HG03039 (cell line): ENCODE measurements at regions not wholly inside any gene's neighbourhood (a gene's known extent, or its start where the extent isn't known, plus 50 kb on each side); places are given as distances from the start of the nearest gene placed in this dataset.
"Not testable (repeated sequence)": the region's sequence is repeated elsewhere in the genome, so short reads cannot be mapped to it uniquely, and the experiment has no call there.

Experiments
- ATAC-seq: cut with Tn5 transposase; IDR thresholded peaks from one replicate; pipeline ENCODE4 v1.9.1; 2021; ENCODE audit warnings: mild to moderate bottlenecking, moderate library complexity; ENCODE audit not compliant: unreplicated experiment

GRCh38 chr5:154653764-154654485 is 101.3 kb upstream of the LARP1 start:
- ATAC-seq, result no peak

DNA sequence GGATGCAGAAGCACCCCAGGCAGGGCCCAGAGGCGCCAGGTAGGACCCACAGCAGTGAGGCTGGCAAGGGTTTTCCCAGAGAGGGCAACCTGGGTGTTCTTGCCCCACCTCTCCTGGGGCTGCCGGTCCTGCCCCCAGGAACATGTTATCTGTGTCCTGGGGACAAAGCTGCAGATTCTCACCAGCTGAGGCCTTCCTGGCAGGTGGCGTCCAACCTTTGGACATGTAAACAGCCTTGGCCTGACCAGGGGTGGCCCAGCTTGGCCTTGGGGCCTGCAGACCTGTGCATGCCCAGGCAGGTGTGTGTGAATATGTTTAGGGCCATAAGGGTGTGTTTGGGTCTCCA is 101.8 kb upstream of the LARP1 start:
- ATAC-seq, result no peak

GRCh38 chr5:154652746-154653417 is 102.3 kb upstream of the LARP1 start:
- no peak for ATAC-seq

DNA sequence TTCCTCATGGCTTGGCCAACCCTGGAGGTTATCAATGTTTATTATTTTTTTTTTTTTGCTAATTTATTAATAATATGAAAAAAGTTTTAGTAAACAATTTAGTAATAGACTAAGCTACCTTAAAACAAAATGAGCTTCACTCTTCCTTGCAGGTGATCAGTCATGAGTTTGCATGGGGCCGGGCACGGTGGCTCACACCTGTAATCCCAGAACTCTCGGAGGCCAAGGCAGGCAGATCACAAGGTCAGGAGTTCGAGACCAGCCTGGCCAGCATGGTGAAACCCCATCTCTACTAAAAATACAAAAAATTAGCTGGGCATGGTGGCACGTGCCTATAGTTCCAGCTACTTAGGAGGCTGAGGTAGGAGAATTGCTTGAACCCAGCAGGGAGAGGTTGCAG is 103.4 kb upstream of the LARP1 start:
- ATAC-seq, result not testable (repeated sequence)

- no peak for ATAC-seq
These were observed 106.5 kb upstream of the LARP1 start for GRCh38 chr5:154648706-154649105.

DNA sequence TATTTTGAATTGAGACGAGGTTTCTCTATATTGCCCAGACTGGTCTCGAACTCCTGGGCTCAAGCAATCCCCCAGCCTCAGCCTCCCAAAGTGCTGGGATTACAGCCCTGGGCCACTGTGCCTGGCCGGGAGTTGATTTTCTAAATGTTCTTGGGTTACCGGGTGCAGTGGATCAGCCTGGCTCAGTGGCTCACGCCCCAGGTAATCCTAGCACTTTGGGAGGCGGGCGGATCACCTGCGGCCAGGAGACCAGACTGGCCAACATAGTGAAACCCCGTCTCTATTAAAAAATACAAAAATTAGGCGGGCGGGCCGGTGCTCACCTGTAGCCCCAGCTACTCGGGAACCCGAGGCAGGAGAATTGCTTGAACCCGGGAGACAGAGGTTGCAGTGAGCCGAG is 106.9 kb upstream of the LARP1 start:
- no peak for ATAC-seq

DNA sequence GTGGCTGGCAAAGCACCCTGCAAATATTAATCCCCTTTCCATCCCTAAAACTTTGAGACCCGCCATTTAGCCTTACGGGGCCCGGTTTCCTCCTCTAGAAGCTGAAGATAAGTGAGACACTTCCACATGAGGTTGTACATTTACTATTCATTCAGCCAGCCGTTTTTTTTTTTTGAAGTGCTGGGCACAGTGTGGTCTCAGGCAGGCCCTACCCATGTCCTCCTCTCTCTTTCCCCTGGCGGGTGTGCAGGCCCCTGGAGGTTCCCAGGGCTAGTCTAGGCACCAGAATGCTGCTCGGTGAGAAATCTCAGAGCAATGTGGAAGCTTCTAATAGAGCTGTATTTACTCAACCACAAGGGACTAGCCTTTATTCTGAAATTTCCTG is 107.4 kb upstream of the LARP1 start:
- ATAC-seq, result no peak

GRCh38 chr5:154647114-154647760 is 107.9 kb upstream of the LARP1 start:
- ATAC-seq, result peak; percentile 47

DNA sequence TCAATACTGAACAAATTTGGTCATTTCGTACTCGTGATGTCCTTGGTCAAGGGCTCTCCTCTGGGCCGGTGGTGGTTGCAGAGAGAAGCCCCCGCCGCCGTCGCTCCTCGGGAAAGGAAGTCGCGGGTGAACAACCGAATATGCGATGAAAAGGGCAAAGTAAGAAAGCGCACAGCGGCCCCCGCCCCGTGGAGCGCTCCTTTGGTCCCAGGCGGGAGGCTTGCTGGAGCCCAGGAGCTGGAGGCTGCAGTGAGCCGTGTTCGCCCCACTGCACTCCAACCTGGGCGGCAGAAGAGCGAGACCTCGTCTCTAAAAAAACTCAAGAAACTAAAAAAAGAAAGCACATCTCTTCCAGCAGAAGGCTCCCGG is 108.4 kb upstream of the LARP1 start:
- ATAC-seq, result peak; percentile 22

DNA sequence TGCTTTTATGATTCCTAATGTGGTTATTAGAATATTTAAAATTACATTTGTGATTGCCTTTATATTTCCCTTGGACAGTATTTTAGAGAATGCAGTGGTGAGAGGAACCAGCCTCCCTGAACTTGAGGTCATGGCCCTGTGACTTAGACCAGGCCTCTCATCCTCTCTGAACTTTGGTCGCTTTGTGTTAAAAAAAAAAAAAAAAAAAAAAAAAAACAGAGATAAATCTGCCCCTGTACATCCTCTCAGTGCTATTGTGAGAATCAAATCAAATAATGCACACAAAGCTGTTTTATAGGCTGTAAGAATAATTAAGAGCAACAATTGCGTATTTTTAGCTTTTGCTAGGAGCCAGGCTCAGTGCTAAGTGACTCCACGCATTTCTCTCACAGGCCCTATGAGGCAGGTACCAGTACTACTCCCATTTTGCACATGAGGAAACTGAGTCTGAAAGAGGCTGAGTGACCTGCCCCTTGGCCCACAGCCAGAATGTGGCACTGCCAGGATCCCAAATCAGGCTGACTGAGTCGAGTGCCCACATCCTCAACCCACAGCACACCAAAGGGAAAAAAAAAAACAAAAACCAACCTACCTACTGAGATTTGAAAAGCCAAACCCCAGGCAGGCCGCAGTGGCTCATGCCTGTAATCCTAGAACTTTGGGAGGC is 110.3 kb upstream of the LARP1 start:
- ATAC-seq, result no peak

DNA sequence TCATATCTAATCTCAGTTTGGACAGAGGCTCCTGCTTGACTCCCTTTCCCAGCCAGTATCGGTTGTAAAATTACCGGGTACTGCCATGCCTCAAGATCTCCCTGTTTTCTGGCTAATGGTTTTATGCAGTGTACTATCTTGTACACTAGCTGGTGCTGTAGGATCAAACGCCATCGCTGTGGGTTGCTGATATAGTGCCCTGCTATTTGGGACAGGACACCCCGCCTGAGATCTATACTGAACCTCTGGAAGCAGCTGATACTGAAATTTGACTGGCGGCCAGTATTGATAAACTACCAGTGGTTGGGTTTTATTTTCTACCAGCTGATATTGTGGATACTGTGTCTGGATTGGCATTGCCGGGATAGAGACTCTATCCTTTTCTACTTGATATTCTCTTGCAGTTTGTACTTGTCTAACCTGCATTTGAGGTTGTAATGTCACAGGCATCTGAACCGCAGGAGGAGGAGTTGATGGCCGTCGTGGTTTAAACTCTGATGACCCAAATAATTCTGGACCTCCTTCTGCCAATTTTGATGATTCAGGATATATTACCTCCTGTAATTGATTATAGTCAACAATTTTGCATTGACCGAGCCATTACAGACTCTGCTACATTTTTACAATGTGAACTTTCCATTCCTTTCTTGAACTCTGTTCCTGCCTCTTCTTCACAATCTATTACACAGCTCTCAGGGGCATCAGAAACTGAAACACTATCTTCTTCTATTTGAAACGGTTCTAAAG is 112.5 kb upstream of the LARP1 start:
- ATAC-seq, result no peak

DNA sequence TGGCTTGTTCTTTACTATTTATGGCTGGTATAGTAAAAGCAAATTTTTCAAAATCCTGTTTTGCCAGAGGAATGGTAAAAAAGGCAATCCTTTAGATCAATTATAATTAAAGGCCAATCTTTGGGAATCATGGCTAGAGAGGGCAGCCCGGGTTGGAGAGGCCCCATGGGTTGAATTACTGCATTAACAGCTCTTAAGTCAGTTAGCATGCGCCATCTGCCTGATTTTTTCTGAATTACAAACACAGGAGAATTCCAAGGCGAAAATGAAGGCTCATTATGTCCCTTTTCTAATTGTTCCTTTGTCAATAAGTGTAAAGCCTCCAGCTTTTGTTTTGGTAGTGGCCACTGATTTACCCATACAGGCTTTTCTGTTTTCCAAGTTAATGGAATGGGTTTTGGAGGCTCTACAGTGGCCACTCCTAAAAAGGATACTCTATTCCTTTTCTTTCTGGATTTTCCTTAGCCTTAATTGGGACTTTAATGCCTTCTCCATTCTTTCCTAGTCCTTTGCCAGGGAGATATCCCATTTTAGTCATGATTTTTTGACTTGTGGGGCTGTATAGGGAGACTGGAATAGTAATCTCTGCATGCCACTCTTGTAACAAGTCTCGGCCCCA is 114.9 kb upstream of the LARP1 start:
- not testable (repeated sequence) for ATAC-seq

DNA sequence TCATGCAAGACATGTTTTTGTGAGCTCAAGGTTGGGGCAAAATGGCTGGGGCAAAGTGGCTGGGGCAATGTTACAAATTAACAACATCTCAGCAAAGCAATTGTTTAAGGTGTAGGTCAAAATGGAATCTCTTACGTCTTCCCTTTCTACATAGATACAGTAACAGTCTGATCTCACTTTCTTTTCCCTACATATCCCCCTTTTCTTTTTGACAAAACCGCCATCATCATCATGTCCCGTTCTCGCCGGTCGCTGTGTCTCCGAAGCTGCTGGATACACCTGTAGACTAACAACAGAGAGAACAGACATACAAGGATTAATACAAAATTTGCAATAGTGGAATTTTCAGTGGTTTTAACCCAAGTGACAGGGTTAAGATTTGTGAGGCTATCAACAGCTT is 118.4 kb upstream of the LARP1 start:
- ATAC-seq, result not testable (repeated sequence)

- ATAC-seq, result not testable (repeated sequence)
These were observed 118.9 kb upstream of the LARP1 start for GRCh38 chr5:154636271-154636670.

- not testable (repeated sequence) for ATAC-seq
These were observed 121.4 kb upstream of the LARP1 start for GRCh38 chr5:154633744-154634143.

DNA sequence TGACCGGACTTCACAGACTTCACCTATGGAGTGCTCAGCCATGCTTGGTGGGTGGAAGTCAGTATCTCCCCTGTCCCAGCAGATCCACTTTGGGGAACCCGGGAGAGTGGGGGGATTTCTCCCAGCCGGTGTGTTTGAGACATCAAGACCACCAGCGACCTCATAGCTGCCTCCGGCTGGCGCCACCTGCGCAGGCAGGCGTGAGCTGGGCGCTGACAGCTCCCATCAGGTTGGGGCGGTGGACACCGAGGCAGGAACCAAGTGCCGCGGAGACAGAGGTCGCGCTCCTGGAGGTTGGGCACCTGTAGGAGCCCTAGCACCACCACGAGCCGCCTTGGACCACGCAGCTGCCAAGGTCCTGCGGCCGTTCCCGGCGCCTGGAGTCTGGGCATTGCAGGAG is 124.0 kb upstream of the LARP1 start:
- no peak for ATAC-seq

DNA sequence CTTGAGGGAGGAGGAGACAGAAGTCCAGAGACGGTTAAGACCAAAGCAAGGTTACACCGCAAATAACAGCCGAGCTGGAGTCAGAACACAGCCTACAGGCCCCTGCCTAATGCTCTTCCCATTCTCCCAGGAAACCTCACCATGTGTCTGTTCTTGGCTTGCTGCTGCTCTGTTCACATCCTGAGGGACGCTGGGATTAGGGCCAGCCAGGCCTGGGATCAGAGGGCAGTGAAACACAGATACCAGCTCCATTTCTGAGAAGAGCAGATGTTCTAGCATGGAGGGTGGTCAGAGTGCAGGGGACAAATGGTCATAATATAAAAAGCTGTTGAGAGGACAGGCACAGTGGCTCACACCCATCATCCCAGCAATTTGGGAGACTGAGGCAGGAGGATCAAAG is 124.8 kb upstream of the LARP1 start:
- no peak for ATAC-seq

DNA sequence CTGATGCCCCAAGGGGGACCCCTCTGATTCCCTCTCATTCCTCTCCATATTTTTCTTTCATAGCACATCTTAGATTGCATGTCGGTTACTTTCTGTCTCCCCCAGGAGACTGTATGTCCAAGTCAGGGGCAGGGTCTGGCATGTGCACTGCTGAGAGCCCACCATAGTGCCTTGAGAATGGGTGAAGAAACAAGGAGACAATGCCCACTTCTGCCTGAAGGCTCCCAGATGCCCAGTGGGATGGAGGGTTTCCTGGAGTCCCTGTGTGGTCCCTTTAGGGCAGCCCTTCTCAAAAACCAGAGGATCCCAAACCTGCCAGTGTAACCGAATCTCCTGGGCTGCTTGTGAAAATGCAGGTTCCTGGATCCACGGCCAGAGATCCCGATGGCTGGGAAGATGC is 126.5 kb upstream of the LARP1 start:
- no peak for ATAC-seq

DNA sequence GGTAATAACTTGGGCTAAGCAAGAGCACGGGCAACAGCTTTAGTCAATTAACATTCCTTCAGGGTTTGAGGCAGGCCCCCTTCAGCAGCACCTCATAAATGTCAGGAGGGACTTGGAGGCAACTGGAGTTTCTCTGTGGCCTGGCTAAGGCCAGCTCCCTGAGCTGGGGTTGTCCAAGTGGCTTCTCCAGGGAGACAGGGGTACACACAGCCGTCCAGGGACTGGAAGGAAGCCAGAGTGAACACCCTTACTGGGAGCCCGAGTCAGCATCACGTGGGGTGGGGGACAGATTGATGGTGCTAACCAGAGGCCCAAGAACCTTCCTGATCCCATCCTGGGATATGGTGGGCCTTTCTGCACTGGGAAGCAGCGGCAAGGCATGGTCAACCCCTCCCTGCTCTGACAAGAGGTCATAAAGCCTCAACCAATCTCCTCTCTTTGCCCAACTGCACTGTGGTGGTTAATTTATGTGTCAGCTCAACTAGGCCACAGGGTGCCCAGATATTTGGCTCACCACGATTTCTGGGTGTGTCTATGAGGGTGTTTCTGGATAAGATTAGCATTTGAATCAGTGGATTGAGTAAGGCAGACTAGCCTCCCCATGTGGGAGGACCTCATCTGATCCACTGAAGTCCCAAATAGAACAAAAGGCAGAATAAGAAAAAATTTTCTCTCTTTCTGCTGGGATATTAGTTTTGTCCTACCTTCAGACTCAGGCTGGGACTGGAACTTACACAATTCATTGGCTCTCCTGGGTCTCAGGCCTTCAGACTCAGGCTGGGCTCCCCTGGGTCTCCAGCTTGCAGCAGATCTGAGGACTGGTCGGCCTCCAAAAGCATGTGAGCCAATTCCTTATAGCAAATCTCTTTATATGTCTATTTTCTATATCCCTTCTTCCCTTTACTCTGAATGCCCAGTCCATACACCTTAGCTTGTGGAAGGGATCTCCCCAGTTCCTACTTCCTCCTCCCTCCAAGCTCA is 127.2 kb upstream of the LARP1 start:
- no peak for ATAC-seq
